ENCODE measurements at regions not wholly inside any gene's neighbourhood (a gene's known extent, or its start where the extent isn't known, plus 50 kb on each side); places are given as distances from the start of the nearest gene placed in this dataset.

- TF ChIP-seq CTCF (conservative IDR thresholded peaks at IDR 0.05; ENCODE audit: low read depth, low read length), result no peak
- TF ChIP-seq EZH2 (IDR thresholded peaks at IDR 0.05; ENCODE audit: low read length, unreplicated experiment), result no peak
- no peak for TF ChIP-seq EZH2phosphoT487 (IDR thresholded peaks at IDR 0.05; ENCODE audit: borderline replicate concordance, low read length)
These were observed 66.2 kb downstream of the SCN11A start for GRCh38 chr3:38985581-38985980.

All from PC-3 (cell line).